NCI-H524 treated with DMSO at 0.1 percent for 48 hours (cell line): ENCODE measurements at regions not wholly inside any gene's neighbourhood (a gene's known extent, or its start where the extent isn't known, plus 50 kb on each side); places are given as distances from the start of the nearest gene placed in this dataset.

Experiments used
- DNase-seq: peaks from one replicate; lab custom pipeline; 2025; lab: John Stamatoyannopoulos, UW

DNA sequence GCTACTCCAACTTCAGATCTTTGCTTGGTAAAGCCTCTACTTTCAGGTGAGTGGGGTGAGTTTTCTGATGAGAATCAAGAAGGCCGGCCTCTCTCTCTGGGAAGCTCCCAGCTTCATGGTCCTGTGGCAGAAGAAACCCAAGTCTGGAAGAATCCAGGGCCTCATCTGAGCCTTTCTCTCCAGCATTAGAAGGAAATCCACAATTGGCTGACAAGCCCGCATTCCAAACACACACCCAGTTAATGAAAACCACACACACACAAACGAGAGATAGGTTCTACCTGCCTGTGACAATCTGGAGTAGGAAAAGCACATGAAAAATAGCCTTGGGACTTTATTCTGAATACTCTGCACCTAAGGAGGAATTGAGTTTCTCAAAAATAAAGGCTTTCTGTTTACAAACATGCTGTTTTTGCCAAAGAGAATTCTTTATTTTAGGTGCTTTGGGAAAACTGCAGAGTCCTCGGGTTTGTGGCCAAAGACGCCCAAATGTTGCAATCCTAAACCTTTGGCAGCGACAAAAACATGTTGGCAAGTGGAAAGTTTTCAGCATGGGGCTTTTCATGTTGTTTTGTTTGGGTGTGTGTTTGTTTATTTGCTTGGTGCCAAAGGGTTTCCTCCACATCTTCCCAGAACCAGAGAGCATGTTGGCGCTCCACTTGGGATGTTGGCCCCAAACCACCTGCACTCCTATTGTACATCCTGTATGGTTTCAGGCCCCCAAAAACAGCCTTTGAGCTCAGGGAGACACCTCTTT, 216.2 kb downstream of the SETD4 start:
- no peak for DNase-seq

DNA sequence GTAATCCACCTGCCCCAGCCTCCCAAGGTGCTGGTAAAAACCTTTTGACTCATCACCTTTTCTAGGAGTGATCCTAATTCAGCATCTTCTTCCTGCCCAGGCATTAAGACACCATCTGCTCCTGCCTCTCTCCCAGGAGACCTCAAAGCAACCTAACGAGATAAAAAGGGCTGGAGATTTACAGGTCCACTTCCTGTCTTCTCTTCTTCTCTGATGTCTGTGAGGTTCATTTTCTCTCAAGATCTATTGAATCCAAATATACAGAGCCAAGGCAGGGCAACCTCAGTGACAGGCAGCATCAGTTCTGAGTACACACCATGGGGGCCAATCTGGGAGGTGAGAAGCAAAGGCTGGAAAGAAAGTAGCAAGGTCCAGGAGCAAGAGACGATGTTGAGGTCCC, 219.4 kb downstream of the SETD4 start:
- DNase-seq, result no peak

- DNase-seq, result peak; percentile 55
These were observed 220.0 kb downstream of the SETD4 start for GRCh38 chr21:35840197-35840799.

GRCh38 chr21:35838987-35839763, 221.2 kb downstream of the SETD4 start:
- DNase-seq, result no peak

DNA sequence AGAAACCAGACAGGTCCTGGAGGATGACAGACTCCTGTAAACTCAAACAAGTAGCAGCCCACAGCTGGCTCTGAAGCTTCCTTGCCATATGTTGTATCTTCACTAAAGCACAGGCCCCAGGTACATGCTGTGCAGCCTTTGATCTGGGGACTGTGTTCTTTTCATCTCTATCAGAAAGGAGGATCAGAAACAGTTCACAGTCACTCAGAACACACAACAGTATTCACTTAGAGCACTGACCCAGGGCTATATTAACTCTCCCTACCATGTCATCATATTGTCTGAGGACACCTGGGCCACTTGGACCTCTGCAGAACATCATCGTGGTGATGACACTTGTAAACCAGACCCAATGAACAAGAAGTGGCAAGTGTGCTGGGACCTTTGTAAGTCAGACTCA, 222.0 kb downstream of the SETD4 start:
- peak; percentile 6 for DNase-seq

DNA sequence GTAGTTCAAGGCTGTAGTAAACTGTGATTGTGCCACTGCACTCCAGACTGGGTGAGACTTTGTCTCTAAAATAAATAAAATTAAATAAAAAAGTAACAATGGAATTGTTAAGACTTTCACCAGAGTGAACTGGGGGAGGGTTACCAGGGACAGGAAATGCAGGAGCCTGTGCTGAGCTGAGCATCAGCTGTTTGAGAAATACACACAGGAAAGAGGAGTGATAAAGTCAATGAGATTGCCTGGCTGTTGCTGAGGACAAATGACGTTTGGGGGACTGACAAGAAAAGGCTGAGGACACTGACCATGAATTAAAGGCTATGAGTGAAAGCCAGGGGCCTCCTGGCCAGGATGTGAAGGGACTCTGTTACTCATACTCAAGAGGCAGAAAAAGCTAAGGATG, 226.3 kb downstream of the SETD4 start:
- DNase-seq, result no peak

DNA sequence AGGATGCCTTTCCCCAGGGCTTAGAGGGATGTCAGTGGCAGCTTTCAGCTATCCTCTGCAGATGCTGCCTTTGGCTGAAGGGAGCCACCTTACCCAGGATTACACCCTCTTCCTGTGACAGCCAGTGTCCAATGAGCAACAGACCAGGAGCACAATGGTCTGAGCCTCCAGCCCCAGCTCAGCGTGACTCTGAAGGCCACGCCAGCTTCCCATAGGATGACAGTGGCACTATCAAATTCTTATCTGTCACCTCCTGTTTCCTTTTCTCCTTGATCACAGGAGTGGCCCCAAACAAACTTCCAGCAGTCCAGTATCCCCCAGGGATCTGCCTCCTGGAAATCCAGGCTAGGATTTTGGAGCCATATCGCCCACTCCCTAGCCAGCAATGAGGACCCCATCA, 226.9 kb downstream of the SETD4 start:
- DNase-seq, result no peak

- no peak for DNase-seq
These were observed 229.1 kb downstream of the SETD4 start for GRCh38 chr21:35831230-35831629.

DNA sequence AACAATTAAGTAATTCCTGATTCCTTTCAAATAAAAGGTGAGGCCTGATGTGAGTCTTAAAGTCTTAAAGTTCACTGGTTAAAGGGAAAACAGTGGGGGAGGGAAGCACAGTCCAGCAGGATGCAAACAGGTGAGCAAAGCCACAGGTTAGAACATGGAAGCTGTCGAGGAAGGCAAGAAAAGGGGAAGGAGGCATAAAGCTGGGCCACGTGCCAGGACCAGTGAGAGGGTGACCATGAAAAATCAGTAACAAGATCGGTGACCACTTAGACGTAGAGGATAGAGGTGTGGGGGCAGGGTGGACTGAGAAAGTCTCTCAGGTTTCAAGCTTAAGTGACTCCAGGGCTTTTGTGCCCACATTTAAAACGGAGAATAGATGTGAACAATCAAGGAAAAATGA, 231.3 kb downstream of the SETD4 start:
- DNase-seq, result no peak

- no peak for DNase-seq
These were observed 232.2 kb downstream of the SETD4 start for GRCh38 chr21:35828161-35828560.

DNA sequence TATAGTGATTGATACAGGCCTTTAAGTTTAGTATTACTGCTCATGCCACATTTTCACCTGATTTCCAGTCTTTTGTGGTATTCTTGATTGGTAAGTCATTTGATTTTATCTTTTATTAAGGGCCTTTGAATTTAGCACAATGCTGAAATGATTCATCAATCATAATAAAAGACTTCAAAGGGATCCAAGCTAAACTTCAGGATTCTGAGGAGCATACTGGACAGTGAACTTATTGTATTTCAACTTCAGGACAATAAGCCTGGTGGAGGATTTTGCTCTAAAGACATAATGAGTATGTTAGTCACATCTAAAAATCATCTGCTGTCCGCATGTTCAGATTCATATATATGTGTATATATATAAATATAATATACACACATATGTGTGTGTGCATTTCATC, 233.3 kb downstream of the SETD4 start:
- DNase-seq, result no peak

- no peak for DNase-seq
These were observed 234.7 kb downstream of the SETD4 start for GRCh38 chr21:35825370-35826353.

DNA sequence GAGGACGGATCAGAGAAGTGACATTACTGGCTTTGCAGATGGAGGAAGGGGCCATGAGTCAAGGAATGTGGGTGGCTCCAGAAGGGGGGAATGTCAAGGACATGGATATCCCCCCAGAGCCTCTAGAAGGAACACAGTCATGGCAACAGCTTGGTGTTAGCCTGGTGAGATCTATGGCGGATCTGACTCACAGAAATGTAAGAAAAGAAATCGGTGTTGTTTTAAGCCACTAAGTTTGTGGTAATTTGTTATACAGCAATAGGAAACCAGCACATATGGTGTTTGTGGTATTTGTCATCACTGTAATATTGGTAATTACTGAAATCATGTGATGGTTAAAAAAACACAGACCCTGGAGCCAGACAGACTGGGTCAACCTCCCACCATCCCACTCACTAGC, 236.2 kb downstream of the SETD4 start:
- no peak for DNase-seq

- DNase-seq, result no peak
These were observed 241.2 kb downstream of the SETD4 start for GRCh38 chr21:35819134-35819533.

DNA sequence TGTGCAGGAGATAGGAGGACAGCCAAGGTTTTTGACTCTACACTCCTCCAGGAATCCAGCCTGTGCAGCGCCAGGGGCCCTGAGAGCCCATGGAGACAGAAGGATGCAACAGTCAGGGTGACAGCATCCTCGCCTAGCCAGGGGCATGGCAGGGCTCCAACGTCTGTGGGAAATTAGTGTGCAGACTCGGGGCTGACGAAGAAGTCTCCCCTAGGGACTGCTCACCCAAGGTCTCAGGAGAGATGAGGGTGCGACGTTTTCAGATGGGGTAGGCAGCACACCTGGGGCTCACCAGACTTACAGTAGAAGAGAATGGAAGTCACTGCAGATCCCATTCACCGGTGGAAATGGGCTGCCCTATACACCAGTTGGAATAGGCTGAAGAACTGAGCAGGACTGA, 241.7 kb downstream of the SETD4 start:
- DNase-seq, result no peak

- no peak for DNase-seq
These were observed 245.3 kb downstream of the SETD4 start for GRCh38 chr21:35814858-35815619.

DNA sequence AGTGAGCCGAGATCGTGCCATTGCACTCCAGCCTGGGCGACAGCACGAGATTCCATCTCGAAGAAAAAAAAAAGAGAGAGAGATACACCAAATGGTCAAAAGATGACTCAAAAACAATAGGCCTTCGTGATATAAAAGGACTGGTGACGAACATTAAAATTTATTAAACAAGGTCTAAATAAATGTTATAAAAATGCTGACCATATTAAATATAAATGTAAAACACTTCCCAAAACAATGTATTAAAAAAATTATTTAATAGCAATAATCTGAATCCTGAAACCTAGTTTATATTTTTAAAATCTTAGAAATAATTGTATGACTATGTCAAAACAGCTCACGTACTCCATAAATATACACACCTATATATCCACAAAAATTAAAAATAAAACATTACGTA, 247.6 kb downstream of the SETD4 start:
- DNase-seq, result no peak

DNA sequence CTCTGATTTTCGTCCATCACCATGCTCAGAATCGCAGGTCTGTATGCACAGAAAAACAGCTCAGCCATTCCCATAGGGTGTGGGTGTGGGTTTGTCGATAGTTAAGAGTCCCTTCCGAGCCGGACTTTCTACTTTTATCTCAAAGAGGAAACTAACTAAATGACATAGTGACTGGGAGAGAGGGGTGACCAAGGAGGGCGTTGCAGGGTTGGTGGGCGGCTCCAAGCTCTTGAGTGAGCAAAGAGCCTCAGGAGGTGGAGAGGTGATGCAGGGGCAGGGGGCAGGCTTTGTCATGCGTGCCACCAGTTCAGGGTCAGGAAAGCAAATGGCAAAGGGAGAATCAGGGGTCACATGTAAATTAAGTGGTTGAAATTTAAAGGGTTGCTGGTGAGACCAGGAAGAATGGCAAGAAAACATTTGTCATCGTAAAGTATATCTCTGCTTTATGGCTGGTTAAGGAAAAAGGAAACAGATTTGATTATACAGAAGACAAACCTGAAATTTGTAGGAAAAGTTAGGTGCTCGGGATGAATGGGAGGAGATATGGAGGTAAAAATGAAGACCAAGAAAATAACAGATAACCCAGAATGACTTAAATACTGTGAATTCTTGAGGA, 249.0 kb downstream of the SETD4 start:
- no peak for DNase-seq

DNA sequence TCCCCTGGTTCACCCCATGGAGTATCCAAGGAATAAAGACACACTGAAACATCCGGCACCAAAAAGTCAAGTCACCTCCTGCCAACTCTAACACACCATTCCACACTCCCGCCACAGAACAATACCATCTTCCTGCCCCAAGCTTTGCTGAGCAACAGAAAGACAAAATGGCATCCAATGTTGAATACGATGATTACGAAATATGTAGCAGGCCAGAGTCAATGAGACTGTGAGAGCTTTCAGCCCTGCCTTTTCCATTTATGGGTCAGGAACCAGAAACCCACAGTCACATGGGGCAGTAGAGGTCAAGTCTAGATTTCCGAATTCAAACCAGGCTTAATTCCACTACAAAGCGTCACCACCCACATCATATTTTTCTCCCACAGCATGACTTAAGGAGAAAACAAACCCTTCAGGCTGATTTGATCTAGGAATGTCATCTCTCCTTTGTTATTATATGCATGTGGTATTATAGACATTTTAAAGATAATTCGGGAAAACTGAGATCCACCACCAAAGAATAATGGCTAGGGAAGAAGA, 249.8 kb downstream of the SETD4 start:
- DNase-seq, result no peak

- no peak for DNase-seq
These were observed 258.9 kb downstream of the SETD4 start for GRCh38 chr21:35801391-35801790.
